RPMI8226 (cell line): ENCODE measurements at regions not wholly inside any gene's neighbourhood (a gene's known extent, or its start where the extent isn't known, plus 50 kb on each side); places are given as distances from the start of the nearest gene placed in this dataset.

Source experiments
- DNase-seq: peaks from one replicate; pipeline ENCODE4 v3.0.0-alpha.2; 2015

DNA sequence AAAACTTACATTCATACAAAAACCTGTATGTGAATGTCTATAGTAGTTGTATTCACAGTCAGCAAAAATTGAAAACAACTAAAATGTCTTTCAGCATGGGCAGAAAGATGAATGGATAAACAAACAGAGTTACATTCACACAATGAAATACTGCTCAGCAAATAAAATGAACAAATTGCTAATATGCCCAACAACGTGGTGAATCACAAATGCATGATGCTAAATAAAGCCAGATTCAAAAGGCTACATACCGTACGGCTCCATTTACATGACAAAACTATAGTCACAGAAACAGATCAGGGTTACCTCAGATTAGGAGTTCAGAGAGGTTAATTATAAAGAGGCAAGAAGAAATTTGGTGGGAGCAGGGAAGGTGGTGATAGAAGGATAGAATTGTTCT lies 100.7 kb upstream of the KCTD3 start:
- no peak for DNase-seq

DNA sequence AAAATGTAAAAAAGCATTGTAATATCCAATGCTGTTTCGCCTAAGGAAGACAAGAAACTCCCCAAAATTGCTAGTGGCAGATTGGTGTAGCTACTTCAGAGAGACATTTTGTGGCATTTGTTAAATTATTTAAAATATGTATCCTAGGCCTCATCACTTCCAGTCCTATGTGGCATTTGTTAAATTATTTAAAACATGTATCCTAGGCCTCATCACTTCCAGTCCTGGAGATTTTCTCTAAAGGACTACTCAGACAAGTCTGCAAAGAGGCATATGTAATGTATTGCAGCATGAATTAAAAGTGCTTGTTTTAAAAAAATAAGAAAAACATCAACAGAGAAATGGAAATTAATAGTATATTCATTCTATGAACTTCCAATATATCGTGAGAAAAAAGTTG lies 95.6 kb upstream of the KCTD3 start:
- no peak for DNase-seq

DNA sequence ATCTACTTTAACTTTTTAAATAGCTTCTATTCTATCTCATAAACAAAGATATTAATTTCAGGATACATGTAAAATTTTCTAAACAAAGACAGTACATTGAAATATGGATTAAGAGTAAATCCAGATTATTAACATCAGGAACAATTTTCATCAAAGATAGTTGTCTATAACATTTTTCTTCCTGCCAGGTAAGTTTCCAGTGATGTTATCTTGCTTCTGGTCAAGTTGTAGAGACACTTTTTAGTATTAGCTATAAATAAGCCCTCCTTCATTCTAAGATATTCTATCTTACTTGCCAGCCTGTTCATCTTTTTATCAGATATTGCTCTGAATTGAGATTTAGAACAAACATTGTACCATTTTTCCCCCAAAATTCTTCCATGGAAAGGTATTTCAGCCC lies 94.4 kb upstream of the KCTD3 start:
- no peak for DNase-seq

DNA sequence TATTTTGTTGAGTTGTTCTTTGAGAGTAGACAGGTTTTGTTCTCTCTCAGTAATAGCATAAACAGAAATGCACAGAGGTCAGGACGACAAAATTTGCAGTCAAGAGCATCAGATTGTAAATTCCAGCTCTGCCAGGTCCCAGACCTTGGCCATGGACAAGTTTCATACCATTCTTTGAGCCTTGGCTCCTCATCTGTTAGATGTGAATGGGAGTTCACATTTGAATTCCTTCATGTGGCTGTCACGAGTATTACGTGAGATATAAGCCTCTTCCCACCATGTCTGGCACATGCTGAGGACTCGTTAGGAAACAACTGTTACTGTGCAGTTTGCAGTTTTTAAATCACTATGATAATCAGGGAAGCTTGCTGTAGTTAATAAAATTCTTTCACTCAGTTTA lies 93.2 kb upstream of the KCTD3 start:
- no peak for DNase-seq

DNA sequence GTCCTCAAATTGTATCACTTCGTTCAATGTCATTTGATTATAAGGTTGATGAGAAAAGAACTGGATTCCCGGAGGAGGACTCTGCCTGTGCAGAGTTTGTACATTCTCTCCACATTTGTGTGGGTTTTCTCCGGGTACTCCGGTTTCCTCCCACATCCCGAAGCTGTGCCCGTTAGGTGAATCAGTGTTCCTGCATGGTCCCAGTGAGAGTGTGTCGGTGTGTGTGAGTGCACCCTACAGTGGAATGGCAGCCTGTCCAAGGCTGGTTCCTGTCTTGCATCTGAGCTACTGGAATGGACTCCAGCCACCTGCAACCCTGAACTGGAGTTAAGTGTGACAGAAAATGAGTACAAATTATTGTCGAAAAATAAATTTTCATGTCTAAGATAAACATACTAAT lies 92.2 kb upstream of the KCTD3 start:
- DNase-seq: no peak

DNA sequence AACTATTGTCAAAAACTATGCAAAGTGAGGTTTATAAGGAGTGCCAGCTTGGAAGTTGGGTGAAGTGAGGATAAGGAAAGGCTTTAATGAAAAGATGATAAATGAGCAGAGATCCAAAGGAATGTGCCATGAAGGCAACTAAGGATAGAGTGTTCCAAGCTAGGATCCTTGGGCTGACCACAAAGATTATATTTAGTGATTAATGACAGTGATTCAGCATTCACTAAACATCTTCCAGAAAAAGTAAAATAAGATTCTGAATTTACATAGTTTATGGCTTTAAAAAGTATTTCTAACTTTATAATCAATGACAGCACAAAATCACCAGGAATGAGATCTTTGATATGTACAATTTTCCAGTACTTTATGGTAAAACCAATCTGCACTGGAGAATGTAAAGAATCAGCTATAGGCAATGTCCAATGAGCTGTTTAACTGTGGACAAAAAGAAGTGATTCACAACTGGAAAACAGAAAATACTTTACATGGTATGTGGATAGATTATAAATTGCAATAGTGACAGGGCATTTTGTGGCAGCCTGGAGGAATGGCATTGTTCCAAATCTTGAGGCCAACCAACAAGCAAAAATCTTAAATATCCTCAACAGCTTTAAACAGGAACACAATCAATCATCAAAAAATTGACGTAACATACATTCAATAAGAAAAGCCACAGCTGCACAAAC lies 91.2 kb upstream of the KCTD3 start:
- no peak for DNase-seq

DNA sequence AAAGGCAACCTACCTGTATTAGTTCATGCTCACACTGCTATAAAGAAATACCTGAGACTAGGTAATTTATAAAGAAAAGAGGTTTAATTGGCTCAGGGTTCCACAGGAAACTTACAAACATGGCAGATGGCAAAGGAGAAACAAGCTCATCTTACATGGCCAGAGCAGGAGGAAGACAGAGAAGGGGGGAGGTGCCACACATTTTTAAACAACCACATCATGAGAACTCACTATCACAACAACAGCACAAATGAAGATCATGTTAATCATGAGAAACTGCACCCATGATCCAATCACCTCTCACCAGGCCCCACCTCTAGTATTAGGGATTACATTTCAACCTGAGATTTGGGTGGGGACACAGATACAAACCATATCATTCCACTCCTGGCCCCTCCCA lies 90.6 kb upstream of the KCTD3 start:
- no peak for DNase-seq

DNA sequence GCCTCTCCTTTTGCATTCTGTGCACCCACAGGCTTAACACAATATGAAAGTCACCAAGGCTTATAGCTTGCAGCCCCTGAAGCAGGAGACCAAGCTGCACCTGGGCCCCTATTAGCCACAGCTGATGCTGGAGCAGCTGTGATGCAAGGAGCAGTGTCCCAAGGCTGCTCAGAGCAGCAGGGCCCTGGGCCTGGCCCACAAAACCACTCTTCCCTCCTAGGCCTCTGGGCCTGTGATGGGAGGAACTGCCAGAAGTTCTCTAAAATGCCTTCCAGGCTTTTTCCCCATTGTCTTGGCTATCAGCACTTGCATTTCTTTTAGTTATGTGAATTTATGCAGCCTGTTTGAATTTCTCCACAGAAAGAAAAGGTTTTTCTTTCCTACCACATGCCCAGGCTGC lies 89.5 kb upstream of the KCTD3 start:
- no peak for DNase-seq

DNA sequence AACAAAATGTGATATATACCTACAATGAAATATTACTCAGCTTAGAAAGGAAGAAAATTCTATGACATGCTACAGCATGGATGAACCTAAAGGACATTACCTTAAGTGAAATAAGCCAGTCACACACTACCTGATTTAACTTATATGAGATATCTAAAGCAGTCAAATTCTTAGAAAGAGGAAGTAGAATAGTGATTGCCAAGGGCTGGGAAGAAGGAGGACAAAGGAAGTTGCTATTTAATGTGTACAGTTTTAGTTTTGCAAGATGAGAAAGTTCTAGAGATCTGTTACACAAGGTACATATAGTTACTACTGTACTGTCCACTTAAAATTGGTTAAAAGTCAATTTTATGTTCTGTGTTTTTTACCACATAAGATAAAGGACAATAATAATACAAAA lies 87.5 kb upstream of the KCTD3 start:
- DNase-seq: no peak

DNA sequence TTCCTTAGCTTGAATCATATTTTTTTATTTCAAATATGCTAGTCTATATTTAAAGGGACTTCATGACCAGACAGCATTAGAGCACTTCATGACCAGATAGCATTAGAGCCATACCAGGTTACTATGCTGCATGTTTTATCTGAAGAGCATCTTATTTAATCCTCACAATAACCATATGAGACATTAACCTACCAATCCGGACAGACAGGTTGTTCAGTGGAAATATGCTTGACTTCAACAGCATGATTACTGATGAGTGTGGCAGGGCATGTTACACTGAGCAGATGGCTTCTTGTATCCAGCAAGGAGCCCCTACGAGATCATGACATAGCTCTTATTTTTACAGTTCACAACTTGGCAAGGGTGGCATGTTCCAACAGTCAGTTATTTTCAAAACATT lies 85.0 kb upstream of the KCTD3 start:
- no peak for DNase-seq

DNA sequence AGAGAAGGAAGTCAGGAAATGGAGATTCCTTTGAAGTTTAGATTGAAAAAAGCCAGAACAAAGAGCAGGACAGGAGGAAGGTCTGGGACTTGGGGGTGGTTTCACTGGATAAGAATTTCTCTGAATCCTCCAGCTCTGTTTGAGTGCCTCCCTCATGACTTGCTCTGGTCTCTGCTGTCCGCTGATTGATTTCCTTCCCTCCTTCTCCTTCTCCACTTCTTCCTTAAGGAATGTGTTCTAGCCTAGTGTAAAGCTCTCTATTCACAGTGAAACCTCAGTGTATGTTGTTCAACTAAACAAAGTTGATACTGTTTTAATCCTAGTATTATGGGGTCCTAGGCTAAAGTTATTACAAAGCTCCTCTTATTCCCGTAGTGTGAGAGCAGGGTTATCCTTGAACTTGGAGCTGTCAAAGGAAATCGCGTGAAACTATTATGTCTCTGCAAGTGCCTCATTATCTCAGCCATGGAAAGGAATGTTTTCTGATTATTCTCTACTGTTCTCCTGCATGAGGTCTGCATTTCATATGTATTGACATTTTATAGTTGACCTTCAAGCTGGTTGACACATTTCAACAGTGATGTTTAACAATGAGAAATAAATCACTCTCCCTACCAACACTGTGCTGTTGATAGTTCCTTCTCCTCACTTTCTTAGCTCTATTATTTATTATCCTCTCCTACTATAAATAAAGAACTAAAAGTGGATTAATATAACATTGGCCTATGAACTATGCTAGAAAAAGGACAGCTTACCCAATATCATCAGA lies 82.7 kb upstream of the KCTD3 start:
- no peak for DNase-seq

DNA sequence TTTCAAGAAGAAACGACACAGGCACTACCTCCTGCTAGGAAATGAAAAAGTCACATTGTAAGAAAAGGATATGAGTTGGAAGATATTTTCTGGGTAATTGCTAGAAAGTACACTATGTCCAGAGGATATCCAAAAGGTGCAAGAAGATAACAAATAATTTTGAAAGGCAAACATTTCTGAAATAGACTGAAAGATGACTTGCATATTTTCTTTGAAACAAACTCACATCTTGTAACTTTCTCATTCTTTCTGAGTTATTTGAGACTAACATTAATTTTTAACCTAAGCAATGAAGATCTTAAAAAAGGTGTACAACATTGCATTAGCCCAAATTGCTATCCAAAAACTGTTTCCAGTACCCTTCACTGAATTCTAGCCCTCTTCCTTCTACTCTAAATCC lies 79.6 kb upstream of the KCTD3 start:
- no peak for DNase-seq

DNA sequence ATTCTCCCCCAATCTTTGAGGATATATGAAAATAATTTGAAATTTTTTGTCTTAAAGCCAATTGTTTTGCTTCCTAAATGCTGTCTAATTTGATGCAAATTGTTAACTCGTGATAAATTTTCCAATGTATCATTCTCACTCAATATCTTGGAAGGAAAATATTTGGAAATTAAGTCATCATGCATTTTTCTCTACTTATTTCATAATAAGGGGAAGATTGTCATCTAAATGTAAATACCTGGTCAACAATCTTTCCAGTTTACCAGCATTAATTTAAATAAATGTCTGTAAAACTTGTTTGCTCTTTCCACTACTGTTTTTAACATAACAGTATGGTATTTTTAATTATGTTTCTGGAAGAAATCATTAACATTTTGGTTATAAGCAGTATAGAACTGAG lies 78.3 kb upstream of the KCTD3 start:
- DNase-seq: no peak

DNA sequence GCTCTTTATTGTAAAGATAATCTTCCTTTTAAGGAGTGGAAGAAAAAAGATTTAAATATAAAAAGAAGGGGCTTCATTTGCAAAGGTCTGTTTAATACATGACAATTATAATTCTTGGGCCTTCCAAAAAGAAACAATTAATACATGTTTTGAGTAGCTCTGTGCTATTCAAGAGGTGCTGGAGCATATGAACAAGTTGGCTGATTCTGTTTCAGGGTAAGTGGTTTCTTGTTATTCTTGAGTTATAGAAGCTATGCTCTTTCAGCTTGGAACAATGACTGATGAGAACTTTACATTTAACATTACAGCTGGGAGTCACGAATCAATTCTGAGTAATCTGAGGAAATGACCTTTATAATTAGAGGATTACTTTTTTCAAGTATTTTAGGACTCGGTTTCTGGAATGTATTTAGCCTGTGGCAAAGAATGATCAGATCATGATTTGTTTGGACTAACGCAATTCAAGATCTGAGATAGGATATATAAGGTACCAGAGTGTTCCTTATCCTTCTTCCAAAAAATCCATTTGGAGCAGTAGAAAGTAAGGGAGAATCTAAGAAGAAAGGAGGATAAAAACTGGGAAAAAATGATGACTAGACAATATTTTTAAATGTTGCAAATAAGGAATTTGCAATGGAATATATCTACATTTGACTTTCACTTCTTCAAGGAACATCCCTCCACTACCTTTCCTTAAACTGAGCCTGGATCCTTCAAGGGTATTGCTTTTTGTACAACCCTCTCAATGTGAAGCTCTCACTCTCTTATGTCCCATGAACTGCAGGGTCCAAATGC lies 77.1 kb upstream of the KCTD3 start:
- no peak for DNase-seq

DNA sequence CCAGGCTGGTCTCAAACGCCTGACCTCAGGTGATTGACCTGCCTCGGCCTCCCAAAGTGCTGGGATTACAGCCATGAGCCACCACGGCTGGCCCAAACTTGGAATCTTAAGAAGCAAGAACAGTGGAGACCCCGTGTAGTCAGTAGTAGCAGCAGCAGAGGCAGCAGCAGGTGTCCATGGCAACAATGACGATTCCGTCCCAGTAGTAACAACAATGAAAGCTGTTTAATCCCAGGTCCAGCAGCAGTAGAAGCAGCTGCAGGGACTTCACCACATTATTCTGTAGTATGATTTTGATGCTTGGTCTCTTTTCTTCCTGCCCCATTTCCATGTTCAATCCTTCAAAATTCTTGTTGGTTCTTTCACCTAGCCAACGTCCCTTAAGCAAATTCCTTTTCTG lies 69.6 kb upstream of the KCTD3 start:
- no peak for DNase-seq

DNA sequence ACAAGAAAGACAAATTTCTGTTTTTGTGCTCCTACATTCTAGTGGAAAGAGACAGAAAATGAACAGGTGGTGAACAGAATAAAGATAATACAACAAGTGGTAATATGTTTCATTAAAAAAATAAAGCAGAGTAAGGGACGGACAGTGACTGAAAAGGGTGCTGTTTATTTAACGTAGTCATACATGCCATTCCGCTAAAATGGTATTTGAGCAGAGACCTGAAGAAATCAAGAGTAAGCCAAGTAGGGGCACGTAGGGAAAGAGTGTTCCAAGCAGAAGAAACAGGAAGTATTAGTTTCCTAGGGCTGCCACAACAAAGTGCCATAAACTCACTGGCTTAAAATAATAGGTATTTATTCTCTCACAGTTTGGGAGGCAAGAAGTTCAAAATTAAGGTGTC lies 65.6 kb upstream of the KCTD3 start:
- DNase-seq: no peak

DNA sequence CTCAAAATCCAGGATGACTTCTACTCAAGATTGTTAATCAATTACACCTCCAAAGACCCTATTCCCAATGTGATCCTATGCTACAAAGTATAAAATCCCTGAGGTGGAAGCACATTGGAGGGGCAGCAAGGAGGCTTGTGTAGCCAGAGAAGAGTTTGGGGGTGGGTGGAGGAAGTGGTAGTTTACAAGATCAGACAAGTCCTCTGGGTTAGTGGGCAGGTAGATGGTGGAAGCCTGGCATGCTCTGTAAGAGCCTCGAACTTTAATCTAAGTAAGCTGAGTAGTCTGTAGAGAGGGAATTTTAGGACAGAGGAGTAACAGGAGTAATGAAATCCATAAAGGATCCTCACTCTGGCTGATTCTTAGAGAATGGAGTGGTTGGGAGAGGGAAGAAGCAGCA lies 65.0 kb upstream of the KCTD3 start:
- DNase-seq: no peak

DNA sequence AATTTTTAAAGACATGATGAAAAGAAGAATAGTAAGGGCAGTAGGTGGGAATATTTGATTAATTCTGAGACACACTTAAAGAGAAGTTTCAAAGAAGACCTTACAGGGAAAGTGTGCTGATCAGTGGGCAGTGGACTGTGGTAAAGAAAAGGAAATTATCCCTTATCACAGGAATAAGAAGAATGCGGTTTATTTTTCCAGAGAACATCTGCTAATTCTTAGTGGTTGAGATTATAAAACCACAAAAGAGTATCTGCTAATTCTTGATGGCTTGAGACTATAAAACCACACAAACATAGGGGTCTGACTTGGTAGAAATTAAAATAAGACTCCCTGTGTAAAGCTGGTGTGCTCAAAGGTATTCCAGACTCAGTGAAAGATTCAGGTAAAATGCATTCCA lies 60.0 kb upstream of the KCTD3 start:
- DNase-seq: no peak

DNA sequence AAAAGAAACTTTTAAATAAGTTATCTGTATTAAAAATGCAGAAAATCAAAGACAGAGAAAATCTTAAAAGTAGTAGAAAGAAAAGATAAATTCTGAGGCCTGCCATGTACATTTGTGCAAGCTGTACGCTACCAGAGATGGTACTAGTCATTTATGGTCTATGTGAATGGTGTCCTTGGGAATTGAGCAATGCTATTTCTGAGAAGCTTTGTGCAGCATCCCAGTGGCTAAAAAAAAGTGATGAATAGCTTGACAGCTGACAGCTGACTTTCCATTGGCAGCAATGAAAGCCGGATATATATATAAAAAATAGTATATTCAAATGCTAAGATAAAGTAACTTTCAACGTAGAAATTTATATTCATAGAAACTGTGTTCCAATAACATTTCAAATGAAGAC lies 58.8 kb upstream of the KCTD3 start:
- DNase-seq: no peak
